Activated T-cell treated with anti-CD3 and anti-CD28 coated beads for 48 hours (primary cell): ENCODE measurements at regions not wholly inside any gene's neighbourhood (a gene's known extent, or its start where the extent isn't known, plus 50 kb on each side); places are given as distances from the start of the nearest gene placed in this dataset.

Experiments used
- DNase-seq: peaks from one replicate; pipeline ENCODE4 v3.0.0-alpha.2; 2020; ENCODE audit warnings: low read depth

GRCh38 chr14:101122237-101123141 is 219.0 kb upstream of the RTL1 start:
- no peak for DNase-seq

- DNase-seq = no peak
These were observed 220.3 kb upstream of the RTL1 start for GRCh38 chr14:101123618-101124510.

- DNase-seq = no peak
These were observed 221.3 kb upstream of the RTL1 start for GRCh38 chr14:101124815-101125214.

GRCh38 chr14:101125313-101125712 is 221.8 kb upstream of the RTL1 start:
- no peak for DNase-seq

- no peak for DNase-seq
These were observed 222.5 kb upstream of the RTL1 start for GRCh38 chr14:101125719-101126651.

- DNase-seq = no peak
These were observed 223.2 kb upstream of the RTL1 start for GRCh38 chr14:101126731-101127130.

- no peak for DNase-seq
These were observed 223.7 kb upstream of the RTL1 start for GRCh38 chr14:101127224-101127623.

GRCh38 chr14:101128478-101129321 is 225.2 kb upstream of the RTL1 start:
- no peak for DNase-seq

GRCh38 chr14:101129521-101130167 is 226.1 kb upstream of the RTL1 start:
- DNase-seq = no peak

GRCh38 chr14:101130861-101131260 is 227.3 kb upstream of the RTL1 start:
- DNase-seq = no peak

GRCh38 chr14:101131451-101131916 is 228.0 kb upstream of the RTL1 start:
- DNase-seq = no peak

- no peak for DNase-seq
These were observed 228.6 kb upstream of the RTL1 start for GRCh38 chr14:101132051-101132571.

GRCh38 chr14:101132588-101132987 is 229.1 kb upstream of the RTL1 start:
- DNase-seq = no peak

GRCh38 chr14:101133068-101133467 is 229.5 kb upstream of the RTL1 start:
- no peak for DNase-seq

- no peak for DNase-seq
These were observed 230.7 kb upstream of the RTL1 start for GRCh38 chr14:101134161-101134631.

- no peak for DNase-seq
These were observed 231.4 kb upstream of the RTL1 start for GRCh38 chr14:101134851-101135433.

- DNase-seq = no peak
These were observed 232.5 kb upstream of the RTL1 start for GRCh38 chr14:101135796-101136742.

GRCh38 chr14:101137234-101137633 is 233.7 kb upstream of the RTL1 start:
- DNase-seq = no peak
